Esophagus (tissue), 2 donors: ENCODE measurements at regions not wholly inside any gene's neighbourhood (a gene's known extent, or its start where the extent isn't known, plus 50 kb on each side); places are given as distances from the start of the nearest gene placed in this dataset.

Source experiments
- H3K27ac ChIP-seq, 2 donors: one replicate each; pipeline ENCODE4 v1.5.1; 2013; ENCODE audit warnings: low read depth in 2 of 2, mild to moderate bottlenecking in 2 of 2, inconsistent platforms in 1 of 2, low read length in 1 of 2, moderate library complexity in 1 of 2
- H3K27me3 ChIP-seq, 2 donors: one replicate each; pipeline ENCODE4 v1.6.1; 2013; ENCODE audit warnings: low read length in 2 of 2, control low read depth in 1 of 2, mild to moderate bottlenecking in 1 of 2; ENCODE audit not compliant: insufficient read depth in 2 of 2, control insufficient read depth in 1 of 2
- H3K36me3 ChIP-seq, 2 donors: one replicate each; pipeline ENCODE4 v1.6.1; 2013; ENCODE audit warnings: low read length in 1 of 2; ENCODE audit not compliant: control insufficient read depth in 2 of 2, insufficient read depth in 2 of 2
- H3K4me1 ChIP-seq, 2 donors: one replicate each; pipeline ENCODE4 v1.6.1; 2013; ENCODE audit warnings: low read length in 1 of 2; ENCODE audit not compliant: control insufficient read depth in 2 of 2, insufficient read depth in 2 of 2
- H3K4me3 ChIP-seq, 2 donors: one replicate each; pipeline ENCODE4 v1.5.1; 2013; ENCODE audit warnings: low read length in 2 of 2, mild to moderate bottlenecking in 2 of 2, low read depth in 1 of 2, moderate library complexity in 1 of 2
- H3K9me3 ChIP-seq, 2 donors: one replicate each; pipeline ENCODE4 v1.6.1; 2013; ENCODE audit warnings: mild to moderate bottlenecking in 2 of 2, low read depth in 1 of 2, low read length in 1 of 2, moderate library complexity in 1 of 2; ENCODE audit not compliant: control insufficient read depth in 2 of 2, insufficient read depth in 1 of 2
- WGBS, 2 donors: extraction: QIAGEN DNeasy Blood & Tissue Kit; methylation state at CpG; one replicate each; pipeline ENCODE4 v1.1.7; 2013; 5-methylcytosine and 5-hydroxymethylcytosine counted together
- donor health status: healthy with polysubstance abuse.
- donor health status: Bipolar disorder and iron deficiency.

- H3K27me3 ChIP-seq: no peaks in the 10 kb centered on the region
- H3K36me3 ChIP-seq: no peaks in the 10 kb centered on the region
- H3K4me1 ChIP-seq: no peaks in the 10 kb centered on the region
- 83 to 87% methylated on average over 9 of the region's 9 CpGs for WGBS, 2 donors
- no peak overlapping the region for H3K27ac ChIP-seq
- no peaks in the 10 kb centered on the region for H3K9me3 ChIP-seq
- H3K4me3 ChIP-seq: no peak overlapping the region
Observed at GRCh38 chr16:65948361-65948760, 418.1 kb upstream of the CDH5 start.

GRCh38 chr16:65947951-65948350, 418.5 kb upstream of the CDH5 start:
- H3K36me3 ChIP-seq: no peaks in the 10 kb centered on the region
- H3K9me3 ChIP-seq: no peaks in the 10 kb centered on the region
- no peak overlapping the region for H3K27ac ChIP-seq
- H3K4me1 ChIP-seq: no peaks in the 10 kb centered on the region
- no peaks in the 10 kb centered on the region for H3K27me3 ChIP-seq
- no peak overlapping the region for H3K4me3 ChIP-seq
- 59 to 61% methylated on average over 4 of the region's 4 CpGs for WGBS, 2 donors

DNA sequence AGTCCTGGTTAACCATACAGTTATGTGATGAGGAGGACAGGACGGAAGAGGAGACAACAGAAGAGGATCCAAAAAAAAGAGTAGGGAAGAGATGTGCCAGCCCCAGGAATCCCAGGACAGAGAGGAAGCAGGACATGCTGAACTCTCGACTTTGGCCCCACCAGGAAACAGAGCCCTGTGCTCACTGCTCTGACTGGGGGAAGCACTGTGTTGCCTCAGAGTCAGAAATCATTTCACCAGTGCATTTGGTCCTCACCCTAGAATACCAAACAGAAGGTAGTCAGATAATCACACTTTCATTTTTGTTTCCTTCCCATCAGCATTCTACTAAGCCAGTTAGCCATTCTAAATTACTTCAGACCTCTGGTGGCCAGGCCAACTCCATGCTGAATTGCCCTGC, 421.0 kb upstream of the CDH5 start:
- WGBS, 2 donors: 76 to 78% methylated on average over 2 of the region's 2 CpGs
- Histone ChIP-seq H3K4me1 (no peaks in the 10 kb centered on the region), H3K27me3 (no peaks in the 10 kb centered on the region), H3K4me3 (no peak overlapping the region), H3K27ac (no peak overlapping the region), H3K9me3 (no peaks in the 10 kb centered on the region), H3K36me3 (no peaks in the 10 kb centered on the region)

GRCh38 chr16:65944361-65944760, 422.1 kb upstream of the CDH5 start:
- no peaks in the 10 kb centered on the region for H3K9me3 ChIP-seq
- 30 to 49% methylated on average over 3 of the region's 3 CpGs for WGBS, 2 donors
- H3K36me3 ChIP-seq: no peaks in the 10 kb centered on the region

GRCh38 chr16:65940711-65941110, 425.8 kb upstream of the CDH5 start:
- Histone ChIP-seq H3K4me1 (no peaks in the 10 kb centered on the region), H3K9me3 (no peaks in the 10 kb centered on the region), H3K27ac (no peak overlapping the region), H3K36me3 (no peaks in the 10 kb centered on the region), H3K4me3 (no peak overlapping the region), H3K27me3 (no peaks in the 10 kb centered on the region)
- 71 to 86% methylated on average over 1 of the region's 1 CpG for WGBS, 2 donors

More at GRCh38 chr16:65944361-65944760, 422.1 kb upstream of the CDH5 start:
- Histone ChIP-seq H3K4me1 (no peaks in the 10 kb centered on the region), H3K27ac (no peak overlapping the region), H3K27me3 (no peaks in the 10 kb centered on the region), H3K4me3 (no peak overlapping the region)

GRCh38 chr16:65938083-65938482, 428.4 kb upstream of the CDH5 start:
- no peaks in the 10 kb centered on the region for H3K4me1 ChIP-seq
- H3K36me3 ChIP-seq: no peaks in the 10 kb centered on the region
- 71 to 84% methylated on average over 1 of the region's 1 CpG for WGBS, 2 donors
- H3K27me3 ChIP-seq: no peaks in the 10 kb centered on the region
- no peak overlapping the region for H3K4me3 ChIP-seq
- peaks cover 0 to 2% of the 10 kb centered on the region in 2 donors for H3K9me3 ChIP-seq
- H3K27ac ChIP-seq: no peak overlapping the region

- peaks cover 0 to 2% of the 10 kb centered on the region in 2 donors for H3K9me3 ChIP-seq
- H3K27ac ChIP-seq: no peak overlapping the region
- no peaks in the 10 kb centered on the region for H3K4me1 ChIP-seq
- WGBS, 2 donors: 89% methylated on average over 1 of the region's 1 CpG
- H3K36me3 ChIP-seq: no peaks in the 10 kb centered on the region
- H3K27me3 ChIP-seq: no peaks in the 10 kb centered on the region
- H3K4me3 ChIP-seq: no peak overlapping the region
Observed at GRCh38 chr16:65937455-65937854, 429.0 kb upstream of the CDH5 start.

- Histone ChIP-seq H3K4me1 (no peaks in the 10 kb centered on the region), H3K4me3 (no peak overlapping the region), H3K27ac (no peak overlapping the region), H3K36me3 (no peaks in the 10 kb centered on the region), H3K9me3 (peaks cover 0 to 2% of the 10 kb centered on the region in 2 donors), H3K27me3 (no peaks in the 10 kb centered on the region)
- 80% methylated on average over 2 of the region's 2 CpGs for WGBS, 2 donors
Observed at GRCh38 chr16:65936096-65936495, 430.4 kb upstream of the CDH5 start.

DNA sequence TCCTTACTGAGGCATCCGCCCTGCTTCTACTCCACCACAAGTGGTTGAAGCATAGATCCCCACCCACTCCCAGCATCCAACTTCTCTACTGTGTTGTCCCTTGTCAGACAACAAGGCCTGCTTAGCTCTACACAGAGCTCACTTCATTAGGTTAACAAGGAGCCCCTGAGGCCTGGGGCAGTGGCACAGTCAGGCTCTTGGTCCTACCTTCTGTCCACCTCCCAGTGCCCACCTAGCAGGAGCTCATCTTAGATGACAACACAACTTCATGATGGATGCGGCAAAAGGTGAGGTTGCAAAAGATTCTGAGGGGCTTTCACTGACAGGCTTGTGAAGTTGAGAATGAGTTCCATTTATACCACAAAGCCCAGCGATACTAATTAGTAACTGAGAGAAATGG, 432.0 kb upstream of the CDH5 start:
- 94 to 96% methylated on average over 3 of the region's 3 CpGs for WGBS, 2 donors
- H3K9me3 ChIP-seq: peaks cover 0 to 2% of the 10 kb centered on the region in 2 donors

GRCh38 chr16:65933703-65934102, 432.8 kb upstream of the CDH5 start:
- peaks cover 0 to 2% of the 10 kb centered on the region in 2 donors for H3K9me3 ChIP-seq
- H3K36me3 ChIP-seq: no peaks in the 10 kb centered on the region
- no peaks in the 10 kb centered on the region for H3K4me1 ChIP-seq
- H3K27me3 ChIP-seq: no peaks in the 10 kb centered on the region
- 71 to 78% methylated on average over 3 of the region's 4 CpGs for WGBS, 2 donors
- H3K4me3 ChIP-seq: no peak overlapping the region
- no peak overlapping the region for H3K27ac ChIP-seq

More for the DNA sequence above, 432.0 kb upstream of the CDH5 start:
- Histone ChIP-seq H3K27ac (no peak overlapping the region), H3K36me3 (no peaks in the 10 kb centered on the region), H3K27me3 (no peaks in the 10 kb centered on the region), H3K4me1 (no peaks in the 10 kb centered on the region), H3K4me3 (no peak overlapping the region)
